ENCODE measurements at regions not wholly inside any gene's neighbourhood (a gene's known extent, or its start where the extent isn't known, plus 50 kb on each side); places are given as distances from the start of the nearest gene placed in this dataset.

DNA sequence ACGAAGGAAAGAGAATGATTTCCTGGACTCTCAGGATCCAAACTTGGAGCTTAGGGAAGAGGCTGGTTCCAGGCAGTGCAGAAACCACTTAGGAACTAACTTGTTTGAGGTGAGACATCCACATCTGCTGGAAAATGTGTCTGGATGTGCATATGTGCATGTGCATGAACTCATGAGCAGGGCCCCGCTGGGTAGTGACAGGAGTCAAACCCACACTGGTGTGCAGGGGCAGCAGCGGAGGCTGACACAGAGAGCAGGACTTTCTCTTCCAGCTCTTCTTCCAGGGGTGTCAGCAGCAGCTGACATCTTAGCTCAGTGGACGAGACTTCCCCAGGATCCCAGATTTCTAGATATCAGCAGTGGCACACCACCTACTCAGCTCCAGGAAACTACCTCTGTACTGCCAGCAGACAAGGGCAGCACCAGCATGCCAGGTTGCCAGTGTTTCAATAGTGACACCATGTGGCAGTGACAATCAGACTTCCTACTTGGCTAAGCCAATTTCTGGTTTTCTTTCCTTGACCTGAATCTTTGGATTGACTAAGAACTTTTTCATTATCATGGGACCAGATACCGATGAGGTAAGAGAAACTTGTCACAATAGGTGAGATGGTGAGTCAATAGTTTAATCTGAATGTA, 227.5 kb upstream of the ZC3H12C start:
- TF ChIP-seq ARNTL (CRISPR knock-in tag; IDR thresholded peaks at IDR 0.05; ENCODE audit: borderline replicate concordance, low read depth): no peak
- no peak for TF ChIP-seq ZFP3 (CRISPR knock-in tag; IDR thresholded peaks at IDR 0.05)
- TF ChIP-seq, protein P1, sequence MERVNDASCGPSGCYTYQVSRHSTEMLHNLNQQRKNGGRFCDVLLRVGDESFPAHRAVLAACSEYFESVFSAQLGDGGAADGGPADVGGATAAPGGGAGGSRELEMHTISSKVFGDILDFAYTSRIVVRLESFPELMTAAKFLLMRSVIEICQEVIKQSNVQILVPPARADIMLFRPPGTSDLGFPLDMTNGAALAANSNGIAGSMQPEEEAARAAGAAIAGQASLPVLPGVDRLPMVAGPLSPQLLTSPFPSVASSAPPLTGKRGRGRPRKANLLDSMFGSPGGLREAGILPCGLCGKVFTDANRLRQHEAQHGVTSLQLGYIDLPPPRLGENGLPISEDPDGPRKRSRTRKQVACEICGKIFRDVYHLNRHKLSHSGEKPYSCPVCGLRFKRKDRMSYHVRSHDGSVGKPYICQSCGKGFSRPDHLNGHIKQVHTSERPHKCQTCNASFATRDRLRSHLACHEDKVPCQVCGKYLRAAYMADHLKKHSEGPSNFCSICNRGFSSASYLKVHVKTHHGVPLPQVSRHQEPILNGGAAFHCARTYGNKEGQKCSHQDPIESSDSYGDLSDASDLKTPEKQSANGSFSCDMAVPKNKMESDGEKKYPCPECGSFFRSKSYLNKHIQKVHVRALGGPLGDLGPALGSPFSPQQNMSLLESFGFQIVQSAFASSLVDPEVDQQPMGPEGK (CRISPR knock-in tag; IDR thresholded peaks at IDR 0.05; ENCODE audit: borderline replicate concordance): no peak
- TF ChIP-seq TOX (CRISPR knock-in tag; IDR thresholded peaks at IDR 0.05; ENCODE audit: borderline replicate concordance): no peak
- TF ChIP-seq ZNF70 (CRISPR knock-in tag; IDR thresholded peaks at IDR 0.05): no peak
- no peak for TF ChIP-seq GLIS3 (CRISPR knock-in tag; IDR thresholded peaks at IDR 0.05)

All from SK-N-SH treated with all-trans-retinoic acid at 6 μM for 48 hours (cell line).